ENCODE measurements at regions not wholly inside any gene's neighbourhood (a gene's known extent, or its start where the extent isn't known, plus 50 kb on each side); places are given as distances from the start of the nearest gene placed in this dataset.

- H3K4me3 Mint-ChIP-seq = no peak overlapping the region
- H3K27me3 Mint-ChIP-seq = no peaks in the 10 kb centered on the region
Measured at GRCh38 chr11:30652801-30653200, 66.6 kb upstream of the MPPED2 start.

GRCh38 chr11:30650266-30650665, 64.1 kb upstream of the MPPED2 start:
- CTCF ChIA-PET = no interaction called here
- Mint-ChIP-seq H3K4me1 (no peaks in the 10 kb centered on the region), H3K27ac (no peak overlapping the region), H3K4me3 (no peak overlapping the region), H3K9me3 (ENCODE audit: low read depth) (peaks cover 2% of the 10 kb centered on the region), H3K36me3 (no peaks in the 10 kb centered on the region), H3K27me3 (no peaks in the 10 kb centered on the region)
- ATAC-seq (no peak), DNase-seq (no peak)

More at GRCh38 chr11:30652801-30653200, 66.6 kb upstream of the MPPED2 start:
- Mint-ChIP-seq H3K36me3 (no peaks in the 10 kb centered on the region), H3K27ac (no peak overlapping the region), H3K9me3 (ENCODE audit: low read depth) (peaks cover 2% of the 10 kb centered on the region), H3K4me1 (no peaks in the 10 kb centered on the region)
- ATAC-seq = no peak
- no peak for DNase-seq
- CTCF ChIA-PET = no interaction called here

Measured in activated CD8-positive, alpha-beta memory T cell treated with anti-CD3 and anti-CD28 coated beads, Interleukin-2, amount 10 ng/mL, durations not matched to agents 7 days and 5 days (primary cell).